SK-N-SH treated with all-trans-retinoic acid at 6 μM for 48 hours (cell line): ENCODE measurements at regions not wholly inside any gene's neighbourhood (a gene's known extent, or its start where the extent isn't known, plus 50 kb on each side); places are given as distances from the start of the nearest gene placed in this dataset.

Source experiments
- ATAC-seq: fragments of 200-7000 bp; cut with Tn5 transposase; 3 replicates; pipeline ENCODE4 v1.9.1; 2020; ENCODE audit warnings: mild to moderate bottlenecking, moderate library complexity
- ARNTL ChIP-seq: fragments of 450-650 bp; formaldehyde crosslinking; IDR thresholded peaks from 2 replicates; pipeline ENCODE4 v1.5.0; 2020; ENCODE audit warnings: low read depth, mild to moderate bottlenecking, moderate library complexity, borderline replicate concordance
- ESRRG ChIP-seq: fragments of 250-450 bp; sonication (Bioruptor Pico); IDR thresholded peaks from 2 replicates; pipeline ENCODE4 v1.6.1; 2021; ENCODE audit warnings: mild to moderate bottlenecking
- GLIS3 ChIP-seq: fragments of 250-450 bp; sonication (Bioruptor Pico); IDR thresholded peaks from 2 replicates; pipeline ENCODE4 v1.5.0; 2020; ENCODE audit warnings: mild to moderate bottlenecking, moderate library complexity
- ISL1 ChIP-seq: fragments of 250-450 bp; sonication (Bioruptor Pico); IDR thresholded peaks from 2 replicates; pipeline ENCODE4 v2.1.2; 2022; ENCODE audit warnings: mild to moderate bottlenecking, moderate library complexity
- OSR1 ChIP-seq: fragments of 250-450 bp; sonication (Bioruptor Pico); IDR thresholded peaks from 2 replicates; pipeline ENCODE4 v1.8.0; 2022; ENCODE audit warnings: moderate library complexity, mild to moderate bottlenecking, inconsistent platforms
- POU6F1 ChIP-seq: fragments of 250-450 bp; sonication (Bioruptor Pico); IDR thresholded peaks from 2 replicates; pipeline ENCODE4 v1.8.0; 2021; ENCODE audit warnings: low read depth, mild to moderate bottlenecking, moderate library complexity, borderline replicate concordance
- PPARA ChIP-seq: fragments of 250-450 bp; sonication (Bioruptor Pico); IDR thresholded peaks from 2 replicates; pipeline ENCODE4 v1.5.0; 2020; ENCODE audit warnings: mild to moderate bottlenecking, borderline replicate concordance
- RARB ChIP-seq: fragments of 250-450 bp; sonication (Bioruptor Pico); IDR thresholded peaks from 2 replicates; pipeline ENCODE4 v1.8.0; 2021; ENCODE audit warnings: mild to moderate bottlenecking, moderate library complexity
- SNAI2 ChIP-seq: fragments of 250-450 bp; sonication (Bioruptor Pico); IDR thresholded peaks from 2 replicates; pipeline ENCODE4 v1.5.0; 2020; ENCODE audit warnings: mild to moderate bottlenecking, moderate library complexity
- TOX ChIP-seq: fragments of 250-450 bp; sonication (Bioruptor Pico); IDR thresholded peaks from 2 replicates; pipeline ENCODE4 v1.8.0; 2021; ENCODE audit warnings: mild to moderate bottlenecking, moderate library complexity, borderline replicate concordance
- ZFP30 ChIP-seq: fragments of 450-650 bp; formaldehyde crosslinking; IDR thresholded peaks from 2 replicates; pipeline ENCODE4 v1.5.0; 2022; ENCODE audit warnings: mild to moderate bottlenecking, moderate library complexity
- ZNF565 ChIP-seq: fragments of 450-650 bp; formaldehyde crosslinking; conservative IDR thresholded peaks from 2 replicates; pipeline ENCODE4 v1.5.0; 2020; ENCODE audit warnings: low read depth, mild to moderate bottlenecking, moderate library complexity
- ZNF70 ChIP-seq: fragments of 450-650 bp; formaldehyde crosslinking; IDR thresholded peaks from 2 replicates; pipeline ENCODE4 v1.5.0; 2020; ENCODE audit warnings: mild to moderate bottlenecking, moderate library complexity
- ZNF8 ChIP-seq: fragments of 450-650 bp; formaldehyde crosslinking; IDR thresholded peaks from 2 replicates; pipeline ENCODE4 v1.5.0; 2020; ENCODE audit warnings: mild to moderate bottlenecking, moderate library complexity
- TF ChIP-seq, protein P1 (sequence below): fragments of 250-450 bp; sonication (Bioruptor Pico); IDR thresholded peaks from 2 replicates; pipeline ENCODE4 v1.5.1; 2021; ENCODE audit warnings: mild to moderate bottlenecking, moderate library complexity
- TF ChIP-seq, protein P2 (sequence below): fragments of 250-450 bp; sonication (Bioruptor Pico); IDR thresholded peaks from 2 replicates; pipeline ENCODE4 v1.5.1; 2020; ENCODE audit warnings: low read depth, mild to moderate bottlenecking, moderate library complexity
- TF ChIP-seq, protein P3 (sequence below): fragments of 250-450 bp; sonication (Bioruptor Pico); IDR thresholded peaks from 2 replicates; pipeline ENCODE4 v1.8.0; 2020; ENCODE audit warnings: mild to moderate bottlenecking, moderate library complexity, borderline replicate concordance

DNA sequence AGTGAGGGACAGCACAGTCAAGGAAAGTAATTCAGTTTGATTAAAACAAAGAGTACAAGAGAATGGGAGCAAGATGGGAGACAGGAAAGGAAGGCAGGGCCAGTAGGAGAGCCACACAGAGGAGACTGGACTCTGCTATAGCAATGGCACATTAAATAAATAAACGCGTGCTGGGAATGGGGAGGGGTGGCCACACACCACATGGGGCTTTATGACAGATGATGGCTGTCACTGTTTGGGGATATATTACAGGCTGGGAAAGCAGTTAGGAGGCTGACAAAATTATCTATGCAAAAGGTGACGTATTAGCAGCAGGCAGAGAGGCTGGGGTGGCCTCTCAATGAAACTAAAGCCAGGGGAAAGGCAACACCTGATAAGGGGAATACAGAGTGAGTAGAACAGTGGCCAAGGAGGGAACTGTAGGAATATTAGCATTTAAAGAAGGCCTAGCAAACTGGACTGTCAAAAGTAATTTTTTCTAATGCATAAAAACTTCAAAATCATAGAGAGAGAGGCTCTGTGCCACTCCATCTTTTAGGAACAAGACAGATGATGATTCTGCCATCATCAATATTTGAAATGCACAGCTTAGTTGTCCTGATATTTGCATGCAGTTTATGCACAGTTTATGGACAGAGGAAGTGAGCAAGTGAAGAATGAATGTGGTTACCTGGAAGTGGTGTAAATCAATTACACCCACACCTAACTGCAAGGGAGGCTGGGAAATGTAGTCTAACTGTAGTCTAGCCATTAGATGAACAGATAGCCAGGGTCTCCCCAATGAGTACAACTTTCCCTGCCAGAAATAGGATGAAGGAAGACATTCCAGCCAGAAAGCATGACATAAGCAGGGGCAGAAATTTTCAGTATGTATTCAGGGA, 346.5 kb downstream of the FOXO1 start (continued):
- TF ChIP-seq PPARA (CRISPR knock-in tag) (no peak), OSR1 (CRISPR knock-in tag) (no peak), POU6F1 (no peak), RARB (CRISPR knock-in tag) (no peak), ARNTL (no peak)

DNA sequence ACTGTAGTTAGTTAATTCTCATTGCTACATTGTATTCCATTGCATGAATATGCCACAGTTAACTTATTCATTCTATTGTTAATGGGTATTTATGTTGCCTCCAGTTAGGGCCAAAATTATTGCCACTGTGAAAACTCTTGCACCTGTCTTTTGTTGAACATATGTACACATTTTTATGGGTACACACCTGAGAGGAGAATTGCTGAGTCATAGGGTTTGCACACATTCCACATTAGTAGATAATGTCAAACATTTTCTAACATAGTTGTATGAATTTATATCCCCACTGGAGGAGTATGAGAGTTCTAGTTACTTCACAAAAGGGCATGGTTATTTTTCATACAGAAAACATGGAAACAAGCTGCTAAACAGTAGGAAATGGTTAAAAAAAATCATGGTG, 338.4 kb downstream of the FOXO1 start:
- TF ChIP-seq ZNF565 (CRISPR knock-in tag) = no peak
- TF ChIP-seq, protein P1, sequence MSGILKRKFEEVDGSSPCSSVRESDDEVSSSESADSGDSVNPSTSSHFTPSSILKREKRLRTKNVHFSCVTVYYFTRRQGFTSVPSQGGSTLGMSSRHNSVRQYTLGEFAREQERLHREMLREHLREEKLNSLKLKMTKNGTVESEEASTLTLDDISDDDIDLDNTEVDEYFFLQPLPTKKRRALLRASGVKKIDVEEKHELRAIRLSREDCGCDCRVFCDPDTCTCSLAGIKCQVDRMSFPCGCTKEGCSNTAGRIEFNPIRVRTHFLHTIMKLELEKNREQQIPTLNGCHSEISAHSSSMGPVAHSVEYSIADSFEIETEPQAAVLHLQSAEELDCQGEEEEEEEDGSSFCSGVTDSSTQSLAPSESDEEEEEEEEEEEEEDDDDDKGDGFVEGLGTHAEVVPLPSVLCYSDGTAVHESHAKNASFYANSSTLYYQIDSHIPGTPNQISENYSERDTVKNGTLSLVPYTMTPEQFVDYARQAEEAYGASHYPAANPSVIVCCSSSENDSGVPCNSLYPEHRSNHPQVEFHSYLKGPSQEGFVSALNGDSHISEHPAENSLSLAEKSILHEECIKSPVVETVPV (CRISPR knock-in tag) = no peak
- TF ChIP-seq, protein P2, sequence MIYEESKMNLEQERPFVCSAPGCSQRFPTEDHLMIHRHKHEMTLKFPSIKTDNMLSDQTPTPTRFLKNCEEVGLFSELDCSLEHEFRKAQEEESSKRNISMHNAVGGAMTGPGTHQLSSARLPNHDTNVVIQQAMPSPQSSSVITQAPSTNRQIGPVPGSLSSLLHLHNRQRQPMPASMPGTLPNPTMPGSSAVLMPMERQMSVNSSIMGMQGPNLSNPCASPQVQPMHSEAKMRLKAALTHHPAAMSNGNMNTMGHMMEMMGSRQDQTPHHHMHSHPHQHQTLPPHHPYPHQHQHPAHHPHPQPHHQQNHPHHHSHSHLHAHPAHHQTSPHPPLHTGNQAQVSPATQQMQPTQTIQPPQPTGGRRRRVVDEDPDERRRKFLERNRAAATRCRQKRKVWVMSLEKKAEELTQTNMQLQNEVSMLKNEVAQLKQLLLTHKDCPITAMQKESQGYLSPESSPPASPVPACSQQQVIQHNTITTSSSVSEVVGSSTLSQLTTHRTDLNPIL = no peak
- TF ChIP-seq, protein P3, sequence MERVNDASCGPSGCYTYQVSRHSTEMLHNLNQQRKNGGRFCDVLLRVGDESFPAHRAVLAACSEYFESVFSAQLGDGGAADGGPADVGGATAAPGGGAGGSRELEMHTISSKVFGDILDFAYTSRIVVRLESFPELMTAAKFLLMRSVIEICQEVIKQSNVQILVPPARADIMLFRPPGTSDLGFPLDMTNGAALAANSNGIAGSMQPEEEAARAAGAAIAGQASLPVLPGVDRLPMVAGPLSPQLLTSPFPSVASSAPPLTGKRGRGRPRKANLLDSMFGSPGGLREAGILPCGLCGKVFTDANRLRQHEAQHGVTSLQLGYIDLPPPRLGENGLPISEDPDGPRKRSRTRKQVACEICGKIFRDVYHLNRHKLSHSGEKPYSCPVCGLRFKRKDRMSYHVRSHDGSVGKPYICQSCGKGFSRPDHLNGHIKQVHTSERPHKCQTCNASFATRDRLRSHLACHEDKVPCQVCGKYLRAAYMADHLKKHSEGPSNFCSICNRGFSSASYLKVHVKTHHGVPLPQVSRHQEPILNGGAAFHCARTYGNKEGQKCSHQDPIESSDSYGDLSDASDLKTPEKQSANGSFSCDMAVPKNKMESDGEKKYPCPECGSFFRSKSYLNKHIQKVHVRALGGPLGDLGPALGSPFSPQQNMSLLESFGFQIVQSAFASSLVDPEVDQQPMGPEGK (CRISPR knock-in tag) = no peak
- TF ChIP-seq, all 23 proteins: peak for 0
- no peak for ATAC-seq

DNA sequence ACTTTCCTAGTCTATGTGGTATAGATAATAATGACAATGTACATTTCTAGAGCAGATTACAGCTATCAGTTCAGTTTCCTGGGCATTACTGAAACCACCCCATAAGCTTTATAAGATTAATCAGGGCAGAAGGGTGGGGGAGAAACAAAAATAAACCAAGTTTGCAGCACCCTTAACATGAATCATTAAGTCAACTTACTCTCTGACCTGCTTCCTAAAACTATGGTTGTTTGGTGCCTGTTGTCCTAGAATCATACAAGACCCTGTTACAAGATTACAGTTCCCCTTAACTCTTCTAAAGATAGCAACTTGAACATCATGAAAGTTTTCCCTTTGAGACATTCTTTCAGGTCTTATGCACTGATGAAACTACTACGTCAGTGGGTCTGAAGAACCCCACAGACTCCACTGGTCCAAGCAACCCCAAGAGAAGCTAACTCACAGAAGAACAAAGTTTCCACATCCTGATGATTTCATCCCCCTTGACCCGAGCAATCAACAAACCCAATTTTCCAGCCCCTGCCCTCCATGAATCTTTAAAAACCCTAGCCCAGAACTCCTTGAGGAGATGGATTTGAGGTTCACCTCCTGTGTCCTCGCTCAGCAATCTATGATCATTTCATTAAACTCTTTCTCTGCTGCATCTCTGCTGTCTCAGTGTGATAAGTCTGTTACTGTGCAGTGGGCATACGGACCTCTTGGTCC, 336.5 kb downstream of the FOXO1 start:
- no peak for ATAC-seq
- TF ChIP-seq ZNF565 (CRISPR knock-in tag) = no peak
- no peak for TF ChIP-seq ZNF8 (CRISPR knock-in tag)
- no peak for TF ChIP-seq GLIS3 (CRISPR knock-in tag)
- TF ChIP-seq ISL1 (CRISPR knock-in tag) = no peak
- TF ChIP-seq RARB (CRISPR knock-in tag) = no peak
- no peak for TF ChIP-seq SNAI2 (CRISPR knock-in tag)
- TF ChIP-seq ZFP30 (CRISPR knock-in tag) = no peak
- no peak for TF ChIP-seq ARNTL
- TF ChIP-seq, protein P3 (CRISPR knock-in tag) = no peak
- no peak for TF ChIP-seq OSR1 (CRISPR knock-in tag)
- TF ChIP-seq POU6F1 = no peak
- no peak for TF ChIP-seq TOX
- TF ChIP-seq ZNF70 (CRISPR knock-in tag) = no peak
- no peak for TF ChIP-seq ESRRG (CRISPR knock-in tag)
- TF ChIP-seq, all 23 proteins: peak for 0
